ENCODE measurements at regions not wholly inside any gene's neighbourhood (a gene's known extent, or its start where the extent isn't known, plus 50 kb on each side); places are given as distances from the start of the nearest gene placed in this dataset.

DNA sequence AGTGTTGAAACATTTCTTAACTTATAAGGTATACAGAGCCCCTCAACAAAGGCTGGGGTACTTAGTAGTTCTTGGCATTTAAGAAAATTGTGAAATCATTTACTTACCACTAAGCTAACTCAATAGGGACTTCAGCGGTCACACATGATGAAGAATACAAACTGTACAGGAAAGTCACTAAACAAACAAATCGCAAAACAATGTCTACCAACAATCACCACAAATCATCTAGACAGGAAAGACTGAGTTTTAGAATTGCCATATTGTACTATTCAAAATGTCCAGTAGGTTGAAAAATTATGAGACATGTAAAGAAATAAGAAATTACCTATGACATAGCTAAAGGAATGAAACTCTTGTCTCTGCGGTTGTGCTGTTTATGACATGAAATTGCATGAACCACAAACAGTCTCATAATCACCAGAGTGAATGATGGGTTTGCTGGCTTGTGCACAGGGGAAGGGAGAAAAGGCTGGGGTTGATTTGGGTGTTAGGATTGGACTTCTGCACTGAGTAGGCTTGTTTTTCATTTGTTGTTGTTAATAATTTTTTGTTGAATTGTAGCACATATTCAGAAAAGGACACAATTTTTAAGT is 441.1 kb upstream of the MON1B start:
- H3K27ac ChIP-seq: no peak overlapping the region
- no peak for DNase-seq (ENCODE audit: low spot score in 2 of 2)
- H3K4me1 ChIP-seq: no peaks in the 10 kb centered on the region
- no peaks in the 10 kb centered on the region for H3K27me3 ChIP-seq
- TF ChIP-seq, protein P1, sequence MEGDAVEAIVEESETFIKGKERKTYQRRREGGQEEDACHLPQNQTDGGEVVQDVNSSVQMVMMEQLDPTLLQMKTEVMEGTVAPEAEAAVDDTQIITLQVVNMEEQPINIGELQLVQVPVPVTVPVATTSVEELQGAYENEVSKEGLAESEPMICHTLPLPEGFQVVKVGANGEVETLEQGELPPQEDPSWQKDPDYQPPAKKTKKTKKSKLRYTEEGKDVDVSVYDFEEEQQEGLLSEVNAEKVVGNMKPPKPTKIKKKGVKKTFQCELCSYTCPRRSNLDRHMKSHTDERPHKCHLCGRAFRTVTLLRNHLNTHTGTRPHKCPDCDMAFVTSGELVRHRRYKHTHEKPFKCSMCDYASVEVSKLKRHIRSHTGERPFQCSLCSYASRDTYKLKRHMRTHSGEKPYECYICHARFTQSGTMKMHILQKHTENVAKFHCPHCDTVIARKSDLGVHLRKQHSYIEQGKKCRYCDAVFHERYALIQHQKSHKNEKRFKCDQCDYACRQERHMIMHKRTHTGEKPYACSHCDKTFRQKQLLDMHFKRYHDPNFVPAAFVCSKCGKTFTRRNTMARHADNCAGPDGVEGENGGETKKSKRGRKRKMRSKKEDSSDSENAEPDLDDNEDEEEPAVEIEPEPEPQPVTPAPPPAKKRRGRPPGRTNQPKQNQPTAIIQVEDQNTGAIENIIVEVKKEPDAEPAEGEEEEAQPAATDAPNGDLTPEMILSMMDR (IDR thresholded peaks at IDR 0.05): no peak
- TF ChIP-seq POLR2A (IDR thresholded peaks at IDR 0.05) (no peak), POLR2AphosphoS5 (IDR thresholded peaks at IDR 0.05) (no peak)
- no peaks in the 10 kb centered on the region for H3K36me3 ChIP-seq
- H3K4me3 ChIP-seq: no peak overlapping the region
- no peaks in the 10 kb centered on the region for H3K9me3 ChIP-seq
- intact Hi-C loops (cut with DNase I; ENCODE audit: low total_unique reads): no loop called here

DNA sequence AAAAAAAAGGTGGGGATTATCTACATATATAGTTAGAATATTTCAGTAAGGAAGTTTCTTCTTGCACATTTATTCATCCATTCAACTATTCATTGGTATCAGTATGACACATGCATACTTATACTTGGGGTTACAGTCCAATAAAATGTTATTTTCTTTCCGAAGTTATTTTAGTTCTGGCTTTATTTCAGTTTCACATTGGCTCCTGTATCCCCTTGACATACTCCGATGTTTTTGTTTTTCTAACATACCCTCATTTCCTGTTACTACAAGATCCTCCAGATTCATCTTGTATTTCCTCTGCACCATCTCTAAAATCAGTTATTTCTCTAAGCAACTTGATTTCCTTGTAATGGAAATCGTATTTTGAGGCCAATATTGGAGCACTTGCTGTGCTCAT is 435.5 kb upstream of the MON1B start:
- Histone ChIP-seq H3K27me3 (no peaks in the 10 kb centered on the region), H3K9me3 (no peaks in the 10 kb centered on the region), H3K27ac (no peak overlapping the region)

DNA sequence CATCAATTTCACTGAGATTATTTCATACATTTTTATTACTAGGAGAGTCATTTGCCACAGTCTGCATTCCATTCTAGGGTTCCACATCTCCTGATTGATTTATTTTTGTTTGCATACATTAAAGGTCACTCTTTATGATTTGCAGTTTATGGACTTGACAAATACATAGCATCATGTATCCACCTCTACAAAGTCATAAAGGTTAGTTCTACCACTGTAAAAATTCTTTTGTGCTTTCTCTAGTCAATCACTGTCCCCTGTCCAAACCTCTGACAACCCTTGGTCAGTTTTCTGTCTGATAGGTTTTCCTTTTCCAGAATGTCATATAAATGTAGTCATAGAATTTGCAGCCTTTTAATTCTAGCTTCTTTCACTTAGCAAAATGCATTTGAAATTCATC is 434.6 kb upstream of the MON1B start:
- Histone ChIP-seq H3K4me1 (no peaks in the 10 kb centered on the region), H3K27me3 (no peaks in the 10 kb centered on the region), H3K36me3 (peaks cover 3% of the 10 kb centered on the region), H3K9me3 (no peaks in the 10 kb centered on the region), H3K27ac (no peak overlapping the region), H3K4me3 (no peak overlapping the region)
- TF ChIP-seq, protein P1 (IDR thresholded peaks at IDR 0.05): no peak
- TF ChIP-seq POLR2A (IDR thresholded peaks at IDR 0.05) (no peak), POLR2AphosphoS5 (IDR thresholded peaks at IDR 0.05) (no peak)
- DNase-seq (ENCODE audit: low spot score in 2 of 2): no peak
- intact Hi-C loops (cut with DNase I; ENCODE audit: low total_unique reads): no loop called here

More for the DNA sequence above, 435.5 kb upstream of the MON1B start:
- H3K4me1 ChIP-seq: no peaks in the 10 kb centered on the region
- DNase-seq (ENCODE audit: low spot score in 2 of 2): no peak
- intact Hi-C loops (cut with DNase I; ENCODE audit: low total_unique reads): no loop called here
- no peaks in the 10 kb centered on the region for H3K36me3 ChIP-seq
- TF ChIP-seq POLR2A (IDR thresholded peaks at IDR 0.05): no peak
- TF ChIP-seq, protein P1 (IDR thresholded peaks at IDR 0.05): no peak
- TF ChIP-seq POLR2AphosphoS5 (IDR thresholded peaks at IDR 0.05): no peak
- H3K4me3 ChIP-seq: no peak overlapping the region

GRCh38 chr16:76756951-76757350 is 434.0 kb upstream of the MON1B start:
- intact Hi-C loops (cut with DNase I; ENCODE audit: low total_unique reads): no loop called here
- no peaks in the 10 kb centered on the region for H3K4me1 ChIP-seq
- no peak overlapping the region for H3K4me3 ChIP-seq
- TF ChIP-seq, protein P1 (IDR thresholded peaks at IDR 0.05): no peak
- TF ChIP-seq POLR2A (IDR thresholded peaks at IDR 0.05) (no peak), POLR2AphosphoS5 (IDR thresholded peaks at IDR 0.05) (no peak)
- no peak overlapping the region for H3K27ac ChIP-seq
- H3K36me3 ChIP-seq: peaks cover 7% of the 10 kb centered on the region
- no peaks in the 10 kb centered on the region for H3K27me3 ChIP-seq
- no peak for DNase-seq (ENCODE audit: low spot score in 2 of 2)
- peaks cover 0 to 1% of the 10 kb centered on the region in 2 donors for H3K9me3 ChIP-seq

- H3K27me3 ChIP-seq: no peaks in the 10 kb centered on the region
- no peaks in the 10 kb centered on the region for H3K4me1 ChIP-seq
- H3K9me3 ChIP-seq: peaks cover 14 to 19% of the 10 kb centered on the region in 2 donors
- intact Hi-C loops (cut with DNase I; ENCODE audit: low total_unique reads): no loop called here
- TF ChIP-seq, protein P1 (IDR thresholded peaks at IDR 0.05): no peak
- no peak for TF ChIP-seq POLR2AphosphoS5 (IDR thresholded peaks at IDR 0.05)
- no peak for TF ChIP-seq POLR2A (IDR thresholded peaks at IDR 0.05)
- DNase-seq (ENCODE audit: low spot score in 2 of 2): no peak
- H3K36me3 ChIP-seq: peaks cover 2% of the 10 kb centered on the region
- H3K27ac ChIP-seq: no peak overlapping the region
- no peak overlapping the region for H3K4me3 ChIP-seq
Measured at GRCh38 chr16:76766538-76766937, 424.5 kb upstream of the MON1B start.

Measured in breast epithelium (tissue), 4 donors.